EH (cell line): ENCODE measurements at regions not wholly inside any gene's neighbourhood (a gene's known extent, or its start where the extent isn't known, plus 50 kb on each side); places are given as distances from the start of the nearest gene placed in this dataset.

Experiments used
- DNase-seq: peaks from one replicate; pipeline ENCODE4 v3.0.0-alpha.2; 2015; ENCODE audit warnings: low read depth

- no peak for DNase-seq
These were observed 101.3 kb upstream of the ATP11B start for GRCh38 chr3:182692021-182692420.

DNA sequence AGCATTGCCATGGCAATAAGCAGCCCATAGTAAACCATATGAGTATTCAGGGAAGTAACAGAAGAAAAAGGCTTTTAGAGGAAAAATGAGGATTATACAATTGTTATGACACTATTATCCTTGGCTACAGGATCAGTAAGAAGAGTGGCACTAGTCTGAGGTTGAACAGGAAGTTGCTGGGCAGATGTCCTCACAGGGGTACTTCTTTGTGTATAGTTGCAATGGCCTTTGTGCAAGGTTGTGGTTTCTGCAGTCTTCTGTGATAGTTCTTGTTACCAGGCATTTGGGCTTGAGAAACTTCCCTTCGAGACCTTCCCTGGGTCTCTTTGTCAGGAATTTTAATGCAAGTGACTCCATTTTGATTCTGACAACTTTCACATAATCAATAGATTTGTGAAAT is 100.6 kb upstream of the ATP11B start:
- DNase-seq = no peak

- no peak for DNase-seq
These were observed 99.6 kb upstream of the ATP11B start for GRCh38 chr3:182693723-182694122.

DNA sequence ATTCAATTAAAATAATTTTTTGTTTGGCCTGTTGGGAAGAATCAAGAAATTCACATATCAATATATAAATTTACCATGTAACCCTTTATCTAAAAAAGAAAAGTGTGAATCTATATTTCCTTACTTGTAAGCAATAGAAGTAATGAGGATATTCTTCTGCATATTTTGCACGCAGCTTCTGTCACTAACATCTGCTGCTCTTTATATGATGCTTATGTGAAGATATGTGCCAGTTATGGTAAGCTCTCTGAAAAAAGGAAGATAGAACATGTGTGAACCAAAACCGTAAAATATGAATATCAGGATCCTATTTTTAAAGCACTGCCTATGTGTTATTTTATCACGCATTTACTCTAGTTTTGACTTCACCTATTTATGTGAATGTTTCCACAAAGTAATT is 96.4 kb upstream of the ATP11B start:
- no peak for DNase-seq

GRCh38 chr3:182697345-182697919 is 95.9 kb upstream of the ATP11B start:
- DNase-seq = no peak

DNA sequence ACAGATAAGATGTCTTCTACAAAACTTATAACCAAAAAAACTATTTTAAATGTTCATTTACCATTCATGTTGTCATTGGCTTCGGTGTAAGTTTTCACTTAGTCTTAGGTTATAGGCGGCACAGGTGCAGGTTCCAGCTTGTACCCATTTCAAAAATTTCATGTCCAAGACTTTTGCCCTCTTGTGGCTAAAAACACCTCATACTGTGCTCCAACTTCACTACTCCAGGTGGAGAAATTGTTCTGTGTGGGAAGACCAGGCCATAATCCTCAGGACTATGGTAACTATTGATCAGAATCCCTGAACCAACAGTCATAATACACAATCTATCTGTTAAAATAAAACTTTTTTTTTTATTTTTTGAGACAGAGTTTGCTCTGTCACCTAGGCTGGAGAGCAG is 95.2 kb upstream of the ATP11B start:
- DNase-seq = no peak

DNA sequence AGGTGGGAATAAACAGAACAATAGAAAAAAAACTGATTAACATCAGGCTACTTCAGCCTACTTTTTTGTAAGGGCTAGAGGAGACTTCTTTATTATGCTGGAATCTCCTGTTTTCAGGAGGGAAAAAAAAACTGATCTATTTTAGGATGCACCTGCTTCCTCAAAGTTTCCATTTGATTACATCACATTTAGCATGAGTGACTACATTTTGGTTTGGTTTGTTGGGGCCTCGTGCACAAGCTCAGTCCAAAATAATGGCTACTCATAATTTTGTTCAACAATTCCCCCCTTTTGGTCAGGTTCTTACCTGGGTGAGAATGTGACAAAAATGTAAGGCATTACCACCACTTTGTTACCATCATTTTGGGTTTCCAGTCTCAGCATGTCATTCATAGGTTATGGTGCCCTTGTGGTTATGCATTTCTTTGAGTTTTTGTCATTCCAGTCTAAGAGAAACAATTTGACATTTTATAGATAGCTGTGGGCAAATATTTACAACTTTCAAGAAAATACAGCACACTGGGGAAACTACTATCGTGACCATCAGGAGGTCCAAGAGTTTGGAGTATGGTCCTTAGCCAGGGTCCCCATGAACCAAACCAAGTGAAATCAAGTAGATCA is 93.6 kb upstream of the ATP11B start:
- DNase-seq = no peak

DNA sequence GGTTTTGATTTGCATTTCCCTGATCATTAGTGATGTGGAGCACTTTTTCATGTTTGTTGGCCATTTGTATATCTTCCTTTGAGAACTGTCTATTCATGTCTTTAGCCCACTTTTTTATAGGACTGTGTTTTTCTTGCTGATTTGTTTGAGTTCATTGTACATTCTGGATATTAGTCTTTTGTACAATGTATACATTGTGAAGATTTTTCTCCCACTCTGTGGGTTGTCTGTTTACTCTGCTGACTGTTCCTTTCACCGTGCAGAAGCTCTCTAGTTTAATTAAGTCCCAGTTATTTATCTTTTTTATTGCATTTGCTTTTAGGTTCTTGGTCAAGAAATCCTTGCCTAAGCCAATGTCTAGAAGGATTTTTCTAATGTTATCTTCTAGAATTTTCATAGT is 91.1 kb upstream of the ATP11B start:
- no peak for DNase-seq

DNA sequence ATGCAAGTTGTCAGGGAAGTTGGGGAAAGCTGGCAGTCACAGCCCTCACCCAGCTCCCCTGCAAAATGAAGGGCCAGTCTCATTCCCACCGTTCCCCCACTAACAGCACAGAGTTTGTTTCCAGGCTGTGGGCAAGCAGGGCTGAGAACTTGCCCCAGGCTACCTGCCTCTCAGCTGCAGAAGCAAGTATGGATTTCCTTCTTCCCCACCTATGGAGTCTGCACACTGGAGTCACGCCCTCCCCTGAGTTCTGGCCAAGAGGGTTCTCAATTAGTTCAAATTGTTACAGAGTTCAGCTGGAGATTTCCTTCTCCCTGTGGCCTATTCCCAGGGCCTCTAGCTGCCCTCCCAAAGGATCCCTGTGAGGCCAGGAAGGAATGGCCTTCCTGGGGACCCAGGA is 90.1 kb upstream of the ATP11B start:
- no peak for DNase-seq

DNA sequence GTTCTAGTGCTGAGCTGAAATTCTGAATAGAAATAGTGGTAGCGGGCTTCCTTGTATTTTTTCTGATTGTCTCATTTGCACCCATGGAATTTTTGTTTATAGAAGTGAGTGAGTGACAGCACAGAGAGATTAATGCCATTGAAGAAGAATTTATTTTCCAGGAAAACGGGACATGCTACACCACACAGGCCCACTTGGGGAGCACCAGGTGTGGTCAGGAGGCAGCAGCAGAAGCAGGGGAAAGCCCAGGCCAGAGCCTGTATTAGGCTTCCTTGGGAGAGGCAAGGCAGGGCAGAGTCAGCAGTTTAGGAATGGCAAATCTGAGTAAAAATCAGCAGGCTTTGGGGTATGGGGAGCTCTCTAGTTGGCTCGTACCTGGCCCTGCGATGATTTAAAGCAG is 88.4 kb upstream of the ATP11B start:
- no peak for DNase-seq

DNA sequence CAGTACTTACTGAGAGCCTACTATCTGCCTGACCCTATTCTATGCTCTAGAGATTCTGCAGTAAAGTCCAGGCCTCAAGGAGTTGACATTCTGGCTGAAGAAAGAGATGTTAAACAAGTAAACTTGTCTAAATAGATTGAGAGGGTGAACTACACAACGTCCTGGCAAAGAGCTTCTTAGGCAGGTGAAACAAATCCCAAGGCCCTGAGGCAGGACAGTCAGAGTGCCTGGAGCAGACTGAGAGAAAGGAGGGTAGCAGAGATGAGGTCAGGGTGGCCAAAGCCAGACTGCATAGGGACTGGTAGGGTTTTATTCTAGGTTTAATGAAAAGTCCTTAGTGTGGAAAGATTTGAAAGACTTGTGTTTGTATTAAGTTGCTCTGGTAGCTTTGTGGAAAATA is 84.5 kb upstream of the ATP11B start:
- DNase-seq = no peak

GRCh38 chr3:182709306-182709705 is 84.0 kb upstream of the ATP11B start:
- DNase-seq = no peak

- peak; percentile 26 for DNase-seq
These were observed 82.6 kb upstream of the ATP11B start for GRCh38 chr3:182710557-182711157.

- DNase-seq = no peak
These were observed 82.0 kb upstream of the ATP11B start for GRCh38 chr3:182711261-182711683.

- no peak for DNase-seq
These were observed 81.5 kb upstream of the ATP11B start for GRCh38 chr3:182711853-182712252.

DNA sequence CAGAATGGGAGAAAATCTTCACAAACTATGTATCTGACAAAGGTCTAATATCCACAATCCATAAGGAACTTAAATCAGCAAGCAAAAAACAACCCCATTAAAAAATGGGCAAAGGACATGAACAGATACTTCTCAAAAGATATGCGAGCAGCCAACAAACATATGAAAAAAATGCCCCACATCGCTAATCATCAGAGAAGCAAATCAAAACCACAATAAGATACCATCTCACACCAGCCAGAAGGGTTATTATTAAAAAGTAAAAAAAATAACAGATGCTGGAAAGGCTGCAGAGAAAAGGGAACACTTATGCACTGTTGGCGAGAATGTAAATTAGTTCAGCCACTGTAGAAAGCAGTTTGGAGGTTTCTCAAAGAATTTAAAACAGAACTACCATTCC is 80.2 kb upstream of the ATP11B start:
- DNase-seq = no peak

DNA sequence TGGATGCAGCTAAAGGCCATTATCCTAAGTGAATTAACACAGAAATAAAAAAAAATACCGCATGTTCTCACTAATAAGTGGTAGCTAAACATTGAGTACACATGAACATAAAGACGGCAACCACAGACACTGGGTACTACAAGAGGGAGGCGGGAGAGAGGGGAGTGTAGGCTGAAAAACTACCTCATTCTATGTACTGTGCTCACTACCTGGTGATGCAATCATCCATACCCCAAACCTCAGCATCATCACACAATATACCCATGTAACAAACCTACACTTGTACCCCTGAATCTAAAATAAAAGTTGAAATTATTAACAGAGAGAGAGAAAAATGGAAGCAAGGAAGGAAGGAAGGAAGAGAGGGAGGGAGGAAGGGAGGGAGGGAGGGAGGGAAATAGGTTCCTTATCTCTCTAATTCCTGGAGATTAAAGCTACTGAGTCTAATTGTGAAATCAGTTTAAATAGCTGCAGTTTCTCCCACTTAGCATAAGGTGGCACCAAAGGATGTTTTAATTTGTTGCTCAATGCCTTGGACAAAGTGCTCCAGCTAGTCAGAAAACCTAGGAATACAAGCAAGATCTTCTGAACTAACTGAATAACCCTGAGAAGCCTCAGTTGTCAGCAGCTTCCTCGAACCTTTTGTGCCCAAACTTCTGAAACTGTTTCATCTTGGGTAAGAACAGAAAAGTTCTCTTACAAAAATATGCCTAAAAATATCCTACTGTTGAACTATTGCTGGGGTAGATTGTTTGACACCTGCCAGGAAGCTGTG is 79.4 kb upstream of the ATP11B start:
- DNase-seq = peak; percentile 67

DNA sequence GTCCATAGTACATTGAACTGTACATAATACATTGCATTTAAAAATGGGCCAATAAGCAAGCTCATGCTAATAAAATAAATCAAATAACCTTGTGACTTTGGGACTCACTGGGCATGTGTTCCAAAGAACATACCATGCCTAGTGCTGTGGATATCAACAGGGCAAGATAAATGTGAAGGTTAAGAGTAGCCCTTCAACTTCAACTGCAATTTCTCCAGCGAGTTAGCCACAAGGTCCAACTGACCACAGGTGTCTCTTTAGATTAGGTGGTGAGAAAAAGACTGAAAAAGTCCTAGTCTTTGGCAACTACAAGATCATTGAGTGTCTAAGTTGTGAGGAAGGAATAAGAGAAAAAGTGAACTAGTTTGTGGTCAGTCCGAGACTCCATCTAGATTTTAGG is 78.3 kb upstream of the ATP11B start:
- no peak for DNase-seq

GRCh38 chr3:182716114-182716688 is 77.1 kb upstream of the ATP11B start:
- no peak for DNase-seq

DNA sequence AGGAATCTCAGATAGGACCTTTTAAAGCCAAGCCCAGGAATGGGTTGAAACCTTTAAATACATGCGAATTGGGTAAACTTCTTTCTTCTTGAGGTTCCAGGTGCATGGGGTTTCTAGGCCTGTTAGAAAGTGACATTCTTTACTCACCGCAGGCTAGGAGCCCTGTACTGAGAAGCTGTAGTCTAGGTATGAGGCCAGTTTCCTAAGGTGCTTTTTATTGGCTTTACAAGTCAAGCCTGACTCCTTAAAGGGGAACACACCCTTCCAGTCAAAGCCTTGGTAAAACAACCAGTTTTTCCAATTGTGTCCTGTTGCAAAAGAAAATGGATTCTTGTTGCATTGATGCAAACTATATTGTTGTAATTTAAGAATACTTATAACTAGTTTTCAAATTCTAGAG is 76.1 kb upstream of the ATP11B start:
- DNase-seq = no peak

DNA sequence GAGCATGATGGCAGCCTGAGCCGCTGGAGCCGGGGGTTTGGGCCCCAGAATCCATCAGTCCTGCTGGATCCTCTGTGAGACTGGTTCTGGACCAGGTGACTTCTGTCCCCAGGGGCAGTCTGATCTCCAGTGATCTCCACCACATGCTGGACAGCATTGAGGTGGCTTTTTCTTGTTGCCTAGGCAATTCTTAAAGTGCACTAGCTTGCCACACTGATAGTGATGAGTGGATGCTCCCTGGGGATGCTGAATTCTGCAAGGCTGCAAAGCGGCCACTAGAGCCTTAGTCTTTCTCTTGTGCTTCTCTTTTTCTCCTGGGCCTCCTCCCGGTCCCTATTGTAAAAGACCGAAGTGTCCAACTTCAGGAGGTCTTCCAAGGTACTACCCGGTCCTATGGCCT is 70.4 kb upstream of the ATP11B start:
- DNase-seq = no peak

DNA sequence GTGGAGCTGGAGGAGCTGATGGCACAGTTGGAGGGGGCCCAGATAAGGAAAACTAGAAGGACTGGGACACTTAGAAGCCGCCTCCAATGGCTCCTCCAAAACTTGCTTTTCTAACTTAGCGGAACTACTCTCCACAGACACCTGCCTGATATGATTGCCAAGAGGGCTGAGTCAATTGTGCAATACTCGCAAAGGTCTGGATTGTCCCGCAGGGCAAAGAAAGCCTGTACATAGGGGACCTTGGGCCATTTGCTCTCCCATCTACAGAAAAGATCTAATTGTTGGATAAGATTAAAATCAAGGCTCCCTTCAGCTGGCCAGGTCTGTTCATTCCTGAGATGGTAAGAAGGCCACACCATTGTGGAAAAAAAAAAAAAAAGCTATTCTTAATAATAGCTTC is 69.7 kb upstream of the ATP11B start:
- DNase-seq = no peak
